Esophagus muscularis mucosa (tissue), 4 donors: ENCODE measurements at regions not wholly inside any gene's neighbourhood (a gene's known extent, or its start where the extent isn't known, plus 50 kb on each side); places are given as distances from the start of the nearest gene placed in this dataset.

ENCODE experiments used
- DNase-seq: peaks from one replicate; pipeline ENCODE4 v3.0.0-alpha.2; 2017; ENCODE audit errors: extremely low spot score
- H3K27ac ChIP-seq, 4 donors: fragments of 200-600 bp; sonication (generic); replicated peaks in 1 of 4; 1 replicate in 3 of 4; 2 replicates in 1 of 4; pipeline ENCODE4 v1.5.1; 2016 to 2019; ENCODE audit warnings: mild to moderate bottlenecking in 1 of 4
- H3K27me3 ChIP-seq, 4 donors: fragments of 200-600 bp; sonication (generic); one replicate each; pipeline versions ENCODE4 v1.5.1 to v1.6.0; 2016 to 2019
- H3K36me3 ChIP-seq, 4 donors: fragments of 200-600 bp; sonication (generic); one replicate each; pipeline ENCODE4 v1.5.1; 2016 to 2019
- H3K4me1 ChIP-seq, 4 donors: fragments of 200-600 bp; sonication (generic); one replicate each; pipeline ENCODE4 v1.5.1; 2016 to 2019
- H3K4me3 ChIP-seq, 4 donors: fragments of 200-600 bp; sonication (generic); 1 replicate in 2 of 4; 2 replicates in 2 of 4; pipeline ENCODE4 v1.5.1; 2016 to 2019; ENCODE audit warnings: mild to moderate bottlenecking in 4 of 4, moderate library complexity in 1 of 4
- H3K9me3 ChIP-seq, 4 donors: fragments of 200-600 bp; sonication (generic); 1 replicate in 3 of 4; 2 replicates in 1 of 4; pipeline ENCODE4 v1.5.1; 2016 to 2019
- EP300 ChIP-seq: sonication (generic); formaldehyde crosslinking; IDR thresholded peaks from one replicate; pipeline ENCODE4 v1.6.1; 2017; ENCODE audit warnings: antibody characterized with exemption
- POLR2A ChIP-seq: fragments of 450-650 bp; IDR thresholded peaks from one replicate; pipeline ENCODE4 v1.6.1; 2017; ENCODE audit warnings: antibody characterized with exemption, moderate library complexity, mild to moderate bottlenecking, low read depth
- POLR2AphosphoS5 ChIP-seq, 2 donors: sonication (generic); formaldehyde crosslinking; IDR thresholded peaks; one replicate each; pipeline ENCODE4 v1.6.1; 2017; ENCODE audit warnings: antibody characterized with exemption in 2 of 2
- WGBS: methylation state at CpG from one replicate; pipeline ENCODE4 v1.1.5; 2018; 5-methylcytosine and 5-hydroxymethylcytosine counted together
- intact Hi-C: fragments of 100-400 bp; cut with DNase I; formaldehyde crosslinking; loops from one replicate; pipeline ENCODE4 v1.15.1; 2023
- TF ChIP-seq, protein P1 (sequence below), 3 experiments: fragments of 200-600 bp in 2 of 3; fragments of 450-650 bp in 1 of 3; sonication (generic) in 2 of 3; IDR thresholded peaks; one replicate each; pipeline ENCODE4 v1.5.1; 2017 to 2019; ENCODE audit warnings: antibody characterized with exemption in 3 of 3, mild to moderate bottlenecking in 2 of 3, moderate library complexity in 1 of 3

DNA sequence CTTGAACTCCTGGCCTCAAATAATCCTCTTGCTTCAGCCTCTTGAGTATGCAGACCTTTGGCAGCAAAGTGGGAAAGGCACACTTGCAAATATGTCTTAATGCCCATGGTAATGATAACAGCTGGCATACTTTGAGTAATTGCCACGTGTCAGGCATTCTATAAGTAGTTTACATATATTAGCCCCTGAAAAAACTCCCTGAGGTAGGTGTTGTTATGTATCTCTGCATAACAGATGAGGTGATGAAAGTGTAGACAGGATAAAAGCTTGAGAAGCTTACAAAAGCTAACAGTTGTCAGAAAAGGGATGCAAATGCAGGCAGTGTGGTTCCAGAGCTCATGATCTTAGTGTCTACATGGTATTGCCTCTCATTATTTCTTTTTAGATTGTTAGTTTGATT is 291.1 kb upstream of the C11orf87 start:
- WGBS, result 36% methylated on average over 1 of the region's 1 CpG
- Histone ChIP-seq H3K36me3 (no peaks in the 10 kb centered on the region), H3K9me3 (no peaks in the 10 kb centered on the region), H3K4me1 (no peaks in the 10 kb centered on the region), H3K27ac (no peak overlapping the region), H3K4me3 (no peak overlapping the region), H3K27me3 (no peaks in the 10 kb centered on the region)
- DNase-seq, result no peak
- intact Hi-C loops, result no loop called here
- TF ChIP-seq POLR2AphosphoS5 (IDR thresholded peaks at IDR 0.05) (no peak), POLR2A (no peak), EP300 (no peak)
- TF ChIP-seq, protein P1, sequence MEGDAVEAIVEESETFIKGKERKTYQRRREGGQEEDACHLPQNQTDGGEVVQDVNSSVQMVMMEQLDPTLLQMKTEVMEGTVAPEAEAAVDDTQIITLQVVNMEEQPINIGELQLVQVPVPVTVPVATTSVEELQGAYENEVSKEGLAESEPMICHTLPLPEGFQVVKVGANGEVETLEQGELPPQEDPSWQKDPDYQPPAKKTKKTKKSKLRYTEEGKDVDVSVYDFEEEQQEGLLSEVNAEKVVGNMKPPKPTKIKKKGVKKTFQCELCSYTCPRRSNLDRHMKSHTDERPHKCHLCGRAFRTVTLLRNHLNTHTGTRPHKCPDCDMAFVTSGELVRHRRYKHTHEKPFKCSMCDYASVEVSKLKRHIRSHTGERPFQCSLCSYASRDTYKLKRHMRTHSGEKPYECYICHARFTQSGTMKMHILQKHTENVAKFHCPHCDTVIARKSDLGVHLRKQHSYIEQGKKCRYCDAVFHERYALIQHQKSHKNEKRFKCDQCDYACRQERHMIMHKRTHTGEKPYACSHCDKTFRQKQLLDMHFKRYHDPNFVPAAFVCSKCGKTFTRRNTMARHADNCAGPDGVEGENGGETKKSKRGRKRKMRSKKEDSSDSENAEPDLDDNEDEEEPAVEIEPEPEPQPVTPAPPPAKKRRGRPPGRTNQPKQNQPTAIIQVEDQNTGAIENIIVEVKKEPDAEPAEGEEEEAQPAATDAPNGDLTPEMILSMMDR (IDR thresholded peaks at IDR 0.05), result no peak

DNA sequence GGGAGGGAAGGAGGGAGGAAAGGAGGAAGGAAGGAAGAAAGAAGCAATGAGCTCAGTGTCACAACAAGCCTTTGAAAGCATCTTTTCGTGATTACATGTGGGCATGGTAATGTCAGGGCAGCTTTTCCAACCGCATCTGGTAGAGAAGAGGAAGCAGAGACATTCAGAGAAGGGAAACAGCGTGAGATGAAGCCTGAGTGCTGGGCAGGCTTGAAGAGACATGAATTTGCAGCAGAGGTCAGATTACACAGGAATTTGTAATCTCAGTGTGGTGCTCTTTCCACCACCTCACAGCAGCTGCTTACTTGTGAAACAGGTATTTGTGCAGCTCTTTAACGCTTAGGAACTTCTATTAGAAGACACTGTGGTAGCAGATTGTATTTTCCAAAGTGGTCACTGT is 289.5 kb upstream of the C11orf87 start:
- DNase-seq, result no peak
- H3K36me3 ChIP-seq, result no peaks in the 10 kb centered on the region
- no peak overlapping the region for H3K27ac ChIP-seq
- 48% methylated on average over 4 of the region's 4 CpGs for WGBS
- H3K27me3 ChIP-seq, result no peaks in the 10 kb centered on the region
- H3K4me1 ChIP-seq, result no peaks in the 10 kb centered on the region
- H3K4me3 ChIP-seq, result no peak overlapping the region
- TF ChIP-seq POLR2A, result no peak
- TF ChIP-seq EP300, result no peak
- TF ChIP-seq, protein P1 (IDR thresholded peaks at IDR 0.05), result no peak
- TF ChIP-seq POLR2AphosphoS5 (IDR thresholded peaks at IDR 0.05), result no peak
- H3K9me3 ChIP-seq, result no peaks in the 10 kb centered on the region
- intact Hi-C loops, result no loop called here

DNA sequence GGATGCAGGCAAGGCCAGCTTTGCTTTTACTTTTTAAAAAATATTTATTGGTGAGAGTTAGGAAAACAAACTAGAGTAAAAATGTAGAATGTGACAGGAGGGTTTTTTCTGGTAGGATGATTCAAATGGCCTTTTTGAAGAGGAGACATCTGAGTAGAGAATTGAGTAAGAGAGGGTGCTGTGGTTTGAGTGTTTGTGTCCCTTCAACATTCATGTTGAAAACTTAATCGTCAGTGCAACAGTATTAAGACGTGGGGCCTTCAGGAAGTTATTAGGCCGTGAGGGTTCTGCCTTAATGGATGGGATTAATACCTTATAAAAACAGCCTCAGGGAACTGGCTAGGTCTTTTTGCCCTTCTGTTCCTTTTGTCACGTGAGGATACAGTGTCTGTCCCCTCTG is 288.8 kb upstream of the C11orf87 start:
- TF ChIP-seq POLR2A, result no peak
- TF ChIP-seq EP300, result no peak
- TF ChIP-seq POLR2AphosphoS5 (IDR thresholded peaks at IDR 0.05), result no peak
- TF ChIP-seq, protein P1 (IDR thresholded peaks at IDR 0.05), result no peak
- Histone ChIP-seq H3K4me3 (no peak overlapping the region), H3K9me3 (no peaks in the 10 kb centered on the region), H3K4me1 (no peaks in the 10 kb centered on the region), H3K27ac (no peak overlapping the region), H3K27me3 (no peaks in the 10 kb centered on the region), H3K36me3 (no peaks in the 10 kb centered on the region)
- intact Hi-C loops, result no loop called here
- no peak for DNase-seq
- WGBS, result 80% methylated on average over 4 of the region's 4 CpGs

DNA sequence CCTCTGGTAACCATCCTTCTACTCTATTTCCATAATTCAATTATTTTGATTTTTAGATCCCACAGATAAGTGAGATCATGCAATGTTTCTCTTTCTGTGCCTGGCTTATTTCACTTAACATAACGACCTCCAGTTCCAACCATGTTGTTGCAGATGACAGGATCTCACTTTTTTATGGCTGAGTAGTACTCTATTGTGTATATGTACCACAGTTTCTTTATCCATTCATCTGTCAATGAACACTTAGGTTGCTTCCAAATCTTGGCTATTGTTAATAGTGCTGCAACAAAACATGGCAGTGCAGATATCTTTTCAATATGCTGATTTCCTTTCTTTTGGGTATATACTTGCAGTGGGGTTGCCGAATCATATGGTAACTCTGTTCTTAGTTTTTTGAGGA is 286.4 kb upstream of the C11orf87 start:
- DNase-seq, result no peak
- Histone ChIP-seq H3K36me3 (no peaks in the 10 kb centered on the region), H3K27ac (no peak overlapping the region), H3K9me3 (no peaks in the 10 kb centered on the region), H3K27me3 (no peaks in the 10 kb centered on the region), H3K4me3 (no peak overlapping the region), H3K4me1 (no peaks in the 10 kb centered on the region)
- intact Hi-C loops, result no loop called here
- TF ChIP-seq POLR2A, result no peak
- 90% methylated on average over 2 of the region's 2 CpGs for WGBS

DNA sequence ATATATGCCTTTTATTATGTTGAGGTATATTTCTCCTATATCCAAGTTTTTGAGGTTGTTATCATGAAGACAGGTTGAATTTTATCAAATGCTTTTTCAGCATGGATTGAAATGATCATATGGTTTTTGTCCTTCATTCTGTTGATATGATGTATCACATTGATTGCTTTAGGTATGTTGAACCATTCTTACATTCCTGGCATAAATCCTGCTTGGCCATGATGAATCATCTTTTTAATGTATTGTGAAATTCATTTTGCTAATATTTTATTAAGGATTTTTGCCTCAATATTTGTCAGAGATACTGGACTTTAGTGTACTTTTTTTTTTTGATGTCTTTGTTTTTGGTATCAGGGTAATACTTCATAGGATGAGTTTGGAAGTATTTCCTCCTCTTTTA is 283.8 kb upstream of the C11orf87 start:
- Histone ChIP-seq H3K36me3 (no peaks in the 10 kb centered on the region), H3K4me1 (no peaks in the 10 kb centered on the region)
- no peak for DNase-seq

More for the DNA sequence above, 283.8 kb upstream of the C11orf87 start:
- H3K4me3 ChIP-seq, result no peak overlapping the region
- no peak overlapping the region for H3K27ac ChIP-seq
- intact Hi-C loops, result no loop called here
- H3K9me3 ChIP-seq, result no peaks in the 10 kb centered on the region
- no peak for TF ChIP-seq POLR2AphosphoS5 (IDR thresholded peaks at IDR 0.05)
- TF ChIP-seq, protein P1 (IDR thresholded peaks at IDR 0.05), result no peak
- no peaks in the 10 kb centered on the region for H3K27me3 ChIP-seq
